Upper lobe of left lung (tissue), 4 donors: ENCODE measurements at regions not wholly inside any gene's neighbourhood (a gene's known extent, or its start where the extent isn't known, plus 50 kb on each side); places are given as distances from the start of the nearest gene placed in this dataset.

Experiments
- CTCF ChIP-seq, 6 experiments: fragments of 450-650 bp in 4 of 6; fragments of 200-600 bp in 2 of 6; sonication (generic) in 2 of 6; IDR thresholded peaks; one replicate each; pipeline ENCODE4 v1.5.1; 2016 to 2019; ENCODE audit warnings: antibody characterized with exemption in 6 of 6
- EP300 ChIP-seq, 4 donors: sonication (generic); formaldehyde crosslinking; IDR thresholded peaks; one replicate each; pipeline ENCODE4 v1.5.1; 2017; ENCODE audit warnings: antibody characterized with exemption in 4 of 4, control low read depth in 2 of 4

- TF ChIP-seq EP300 (IDR thresholded peaks at IDR 0.05) (no peak), CTCF (IDR thresholded peaks at IDR 0.05) (no peak)
These were observed 105.2 kb upstream of the ITGA1 start for GRCh38 chr5:52682492-52682891.
